K562 (cell line): ENCODE measurements at regions not wholly inside any gene's neighbourhood (a gene's known extent, or its start where the extent isn't known, plus 50 kb on each side); places are given as distances from the start of the nearest gene placed in this dataset.

Experiments used
- ATAC-seq: fragments of 200-7000 bp; cut with Tn5 transposase; 3 replicates; pipeline ENCODE4 v1.9.1; 2020; ENCODE audit warnings: moderate library complexity
- BruUV-seq: library from RNA; stranded (reverse); fragments of 400-500 nt; replicated peaks from 2 replicates; lab custom pipeline; 2021; lab: Mats Ljungman, UMichigan
- CTCF ChIA-PET: fragments of 300-600 bp; formaldehyde crosslinking; extraction: SDS; loops from one replicate; lab custom pipeline; 2021; ENCODE audit warnings: low intra/inter-chr PET ratio; lab: Yijun Ruan, JAX
- POLR2A ChIA-PET: fragments of 300-600, 350-650 bp; sonication (Branson Sonifier 250); formaldehyde crosslinking; extraction: SDS; loops from one replicate; lab custom pipeline; 2021; ENCODE audit warnings: antibody characterized with exemption, inconsistent platforms; lab: Yijun Ruan, JAX
- DNase-seq, 4 experiments: peaks; one replicate each; pipeline versions ENCODE4 v3.0.0 to v3.0.0-alpha.2; 2011 to 2018; ENCODE audit warnings: low spot score in 3 of 4, mixed read lengths in 3 of 4; ENCODE audit errors: extremely low read depth in 1 of 4
- FAIRE-seq: peaks from 2 replicates; lab custom pipeline; 2011; peaks lifted over from hg19 to GRCh38; lab: Jason Lieb, UNC
- H2AFZ ChIP-seq: 2 replicates; pipeline ENCODE4 v1.6.0; 2011; ENCODE audit warnings: low read depth, low read length, control low read depth, inconsistent platforms
- H3K27ac ChIP-seq: fragments of 200-600 bp; 3 replicates; pipeline ENCODE4 v1.8.0; 2011; ENCODE audit warnings: low read depth, mild to moderate bottlenecking, control low read depth, inconsistent platforms, low read length, moderate library complexity, mixed read lengths; ENCODE audit errors: extremely low read depth
- H3K27me3 ChIP-seq, 2 experiments: fragments of 300-600 bp in 1 of 2; 2 replicates in 1 of 2; 3 replicates in 1 of 2; pipeline versions ENCODE4 v1.6.0 to v1.8.0; 2011; ENCODE audit warnings: inconsistent platforms in 2 of 2, low read length in 2 of 2, mild to moderate bottlenecking in 1 of 2, mixed read lengths in 1 of 2, moderate library complexity in 1 of 2; ENCODE audit not compliant: control insufficient read depth in 2 of 2, insufficient read depth in 2 of 2
- H3K36me3 ChIP-seq: fragments of 300-600 bp; 3 replicates; pipeline ENCODE4 v1.8.0; 2011; ENCODE audit warnings: mild to moderate bottlenecking, low read length, inconsistent platforms; ENCODE audit not compliant: control insufficient read depth, insufficient read depth
- H3K4me1 ChIP-seq, 2 experiments: fragments of 200-600 bp in 1 of 2; replicated peaks in 1 of 2; 2 replicates in 1 of 2; 3 replicates in 1 of 2; pipeline versions ENCODE4 v1.5.1 to v1.8.0; 2011; ENCODE audit warnings: inconsistent platforms in 2 of 2, low read length in 2 of 2, mild to moderate bottlenecking in 1 of 2, mixed read lengths in 1 of 2, moderate library complexity in 1 of 2; ENCODE audit not compliant: control insufficient read depth in 2 of 2, insufficient read depth in 2 of 2
- H3K4me2 ChIP-seq: 2 replicates; pipeline ENCODE4 v1.6.1; 2011; ENCODE audit warnings: low read length, control low read depth, inconsistent platforms, mixed read lengths; ENCODE audit not compliant: insufficient read depth
- H3K4me3 ChIP-seq: fragments of 200-600 bp; sonication (generic), shearing (Covaris generic); 2 replicates; pipeline ENCODE4 v1.5.1; 2016; ENCODE audit warnings: control low read depth, inconsistent platforms
- H3K79me2 ChIP-seq: fragments of 200-600 bp; 3 replicates; pipeline ENCODE4 v1.8.0; 2011; ENCODE audit warnings: low read length, inconsistent platforms; ENCODE audit not compliant: control insufficient read depth, insufficient read depth
- H3K9ac ChIP-seq, 2 experiments: 2 replicates each; pipeline versions ENCODE4 v1.6.0 to v1.6.1; 2011; ENCODE audit warnings: low read depth in 2 of 2, low read length in 2 of 2, control low read depth in 1 of 2, inconsistent platforms in 1 of 2, mild to moderate bottlenecking in 1 of 2, mixed read lengths in 1 of 2; ENCODE audit not compliant: insufficient read depth in 1 of 2
- H3K9me1 ChIP-seq: one replicate; pipeline ENCODE4 v1.6.0; 2011; ENCODE audit warnings: inconsistent platforms, mild to moderate bottlenecking, low read length, moderate library complexity; ENCODE audit not compliant: control insufficient read depth, insufficient read depth
- H3K9me3 ChIP-seq: replicated peaks from 2 replicates; pipeline ENCODE4 v1.5.1; 2011; ENCODE audit warnings: low read depth, low read length, inconsistent platforms; ENCODE audit not compliant: control insufficient read depth, insufficient read depth
- H4K20me1 ChIP-seq: replicated peaks from 2 replicates; pipeline ENCODE4 v1.6.1; 2011; ENCODE audit warnings: low read length, inconsistent platforms, mixed read lengths; ENCODE audit not compliant: control insufficient read depth, insufficient read depth
- CREM ChIP-seq: IDR thresholded peaks from 2 replicates; pipeline ENCODE4 v1.6.1; 2014; ENCODE audit warnings: antibody characterized with exemption, low read depth
- DPF2 ChIP-seq: fragments of 450-650 bp; IDR thresholded peaks from 2 replicates; pipeline ENCODE4 v1.6.1; 2016
- HDAC6 ChIP-seq: IDR thresholded peaks from 2 replicates; pipeline ENCODE4 v1.6.1; 2012; ENCODE audit warnings: low read depth, mild to moderate bottlenecking, control low read depth, inconsistent platforms, low read length, moderate library complexity
- HMG20B ChIP-seq: fragments of 250-450 bp; sonication (Bioruptor Pico); IDR thresholded peaks from 2 replicates; pipeline ENCODE4 v1.5.0; 2021; ENCODE audit warnings: mild to moderate bottlenecking
- MCM3 ChIP-seq: fragments of 450-650 bp; IDR thresholded peaks from 2 replicates; pipeline ENCODE4 v1.6.1; 2016
- MEF2A ChIP-seq: IDR thresholded peaks from 2 replicates; pipeline ENCODE4 v1.6.1; 2011; ENCODE audit warnings: low read depth, mild to moderate bottlenecking, low read length, moderate library complexity; ENCODE audit not compliant: control insufficient read depth
- NONO ChIP-seq, 2 experiments: fragments of 200-400 bp in 1 of 2; fragments of 450-650 bp in 1 of 2; formaldehyde crosslinking in 1 of 2; IDR thresholded peaks; 2 replicates each; pipeline ENCODE4 v1.6.1; 2017; ENCODE audit warnings: low read depth in 2 of 2, mild to moderate bottlenecking in 2 of 2, moderate library complexity in 2 of 2, low read length in 1 of 2
- NR4A1 ChIP-seq, 2 experiments: fragments of 250-450 bp in 1 of 2; fragments of 450-650 bp in 1 of 2; sonication (Bioruptor Pico) in 1 of 2; IDR thresholded peaks; 2 replicates each; pipeline versions ENCODE4 v1.4.0 to v1.6.1; 2016 to 2020; ENCODE audit warnings: mild to moderate bottlenecking in 2 of 2, missing compliant biosample characterization in 1 of 2, missing genetic modification characterization in 1 of 2, moderate library complexity in 1 of 2
- RHOXF2B ChIP-seq: fragments of 250-450 bp; sonication (Bioruptor Pico); conservative IDR thresholded peaks from 2 replicates; pipeline ENCODE4 v1.5.1; 2021
- ZNF175 ChIP-seq: fragments of 200-800 bp; sonication (Bioruptor generic); IDR thresholded peaks from 2 replicates; pipeline ENCODE4 v1.6.1; 2016; ENCODE audit warnings: low read depth, mild to moderate bottlenecking, missing genetic modification characterization, missing compliant biosample characterization
- WGBS: fragments of 100-300 bp; shearing (Covaris generic); methylation state at CpG from one replicate; pipeline ENCODE4 v1.1.6; 2016; ENCODE audit warnings: low coverage, mixed read lengths; ENCODE audit not compliant: insufficient coverage; ENCODE audit errors: missing lambda C conversion rate; 5-methylcytosine and 5-hydroxymethylcytosine counted together
- in situ Hi-C: fragments of 300-500 bp; cut with MboI; formaldehyde crosslinking; loops from 4 replicates; pipeline ENCODE4 v1.15.0; 2018; ENCODE audit warnings: inconsistent platforms, mixed read lengths
- intact Hi-C: fragments of 100-400 bp; cut with micrococcal nuclease; formaldehyde crosslinking; loops from 2 replicates; pipeline ENCODE4 v1.14.2; 2022
- TF ChIP-seq, protein P1 (sequence below): fragments of 250-450 bp; sonication (Bioruptor Pico); IDR thresholded peaks from 2 replicates; pipeline ENCODE4 v1.5.0; 2020; ENCODE audit warnings: mild to moderate bottlenecking, borderline replicate concordance
- TF ChIP-seq, protein P2 (sequence below): fragments of 250-450 bp; sonication (Bioruptor Pico); IDR thresholded peaks from 2 replicates; pipeline ENCODE4 v1.9.0; 2021; ENCODE audit warnings: mild to moderate bottlenecking
- TF ChIP-seq, protein P3 (sequence below): sonication (generic); formaldehyde crosslinking; IDR thresholded peaks from 2 replicates; pipeline ENCODE4 v1.8.0; 2022; ENCODE audit warnings: mild to moderate bottlenecking, missing genetic modification reagents, borderline replicate concordance
- TF ChIP-seq, protein P4 (sequence below): sonication (generic); formaldehyde crosslinking; IDR thresholded peaks from 2 replicates; pipeline ENCODE4 v1.8.0; 2022; ENCODE audit warnings: missing genetic modification reagents, mild to moderate bottlenecking, borderline replicate concordance

DNA sequence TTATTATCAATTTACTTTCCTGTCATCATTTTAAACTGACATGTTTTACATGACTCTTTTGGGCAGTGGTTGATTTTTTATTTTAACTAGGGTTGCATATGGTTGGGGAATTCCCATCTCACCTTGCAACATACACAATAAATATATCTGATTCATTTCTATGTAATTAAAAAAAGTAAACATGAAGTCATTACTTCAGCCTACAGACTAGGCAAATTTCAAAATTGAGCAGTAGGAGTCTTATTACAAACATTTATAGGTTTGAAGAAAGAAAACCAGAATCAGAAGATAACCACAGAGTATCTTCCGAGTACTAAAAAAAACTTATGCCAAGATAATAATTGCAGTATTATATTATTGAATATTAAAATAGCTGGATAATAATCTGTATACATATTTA, 377.0 kb upstream of the VRK2 start (continued):
- TF ChIP-seq HDAC6 = no peak
- TF ChIP-seq DPF2 = no peak
- no peak for TF ChIP-seq CREM
- no peak for TF ChIP-seq NONO (IDR thresholded peaks at IDR 0.05; ENCODE audit: low read depth in 2 of 2, low read length in 1 of 2)
- TF ChIP-seq RHOXF2B (CRISPR knock-in tag) = no peak

DNA sequence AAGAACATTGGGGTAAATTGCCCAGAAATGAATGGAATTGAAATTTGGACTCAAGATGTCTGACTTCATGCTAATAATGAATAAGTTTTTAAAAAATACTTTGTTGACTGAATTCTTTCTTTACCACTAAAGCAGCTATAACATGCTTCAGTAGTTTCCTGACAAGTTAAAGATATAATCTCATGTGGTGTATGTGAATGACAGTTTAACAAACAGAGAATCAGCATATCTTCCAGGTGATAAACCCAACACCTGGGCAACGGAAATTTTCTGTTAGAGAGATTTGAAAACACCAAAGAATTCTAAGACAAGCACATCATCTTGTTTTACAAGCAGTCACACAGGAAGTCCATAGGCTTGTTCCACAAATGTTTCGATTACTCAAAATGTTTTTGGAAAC, 372.6 kb upstream of the VRK2 start:
- ChIA-PET POLR2A (no interaction called here), CTCF (no interaction called here)
- no TSS peak for BruUV-seq
- TF ChIP-seq, protein P1, sequence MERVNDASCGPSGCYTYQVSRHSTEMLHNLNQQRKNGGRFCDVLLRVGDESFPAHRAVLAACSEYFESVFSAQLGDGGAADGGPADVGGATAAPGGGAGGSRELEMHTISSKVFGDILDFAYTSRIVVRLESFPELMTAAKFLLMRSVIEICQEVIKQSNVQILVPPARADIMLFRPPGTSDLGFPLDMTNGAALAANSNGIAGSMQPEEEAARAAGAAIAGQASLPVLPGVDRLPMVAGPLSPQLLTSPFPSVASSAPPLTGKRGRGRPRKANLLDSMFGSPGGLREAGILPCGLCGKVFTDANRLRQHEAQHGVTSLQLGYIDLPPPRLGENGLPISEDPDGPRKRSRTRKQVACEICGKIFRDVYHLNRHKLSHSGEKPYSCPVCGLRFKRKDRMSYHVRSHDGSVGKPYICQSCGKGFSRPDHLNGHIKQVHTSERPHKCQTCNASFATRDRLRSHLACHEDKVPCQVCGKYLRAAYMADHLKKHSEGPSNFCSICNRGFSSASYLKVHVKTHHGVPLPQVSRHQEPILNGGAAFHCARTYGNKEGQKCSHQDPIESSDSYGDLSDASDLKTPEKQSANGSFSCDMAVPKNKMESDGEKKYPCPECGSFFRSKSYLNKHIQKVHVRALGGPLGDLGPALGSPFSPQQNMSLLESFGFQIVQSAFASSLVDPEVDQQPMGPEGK (CRISPR knock-in tag) = no peak
- TF ChIP-seq HMG20B (no peak), MEF2A (no peak), ZNF175 (CRISPR knock-in tag) (no peak), MCM3 (no peak), NR4A1 (CRISPR knock-in tag; IDR thresholded peaks at IDR 0.05) (no peak), NR4A1 (tag; IDR thresholded peaks at IDR 0.05) (no peak)
- TF ChIP-seq, protein P2, sequence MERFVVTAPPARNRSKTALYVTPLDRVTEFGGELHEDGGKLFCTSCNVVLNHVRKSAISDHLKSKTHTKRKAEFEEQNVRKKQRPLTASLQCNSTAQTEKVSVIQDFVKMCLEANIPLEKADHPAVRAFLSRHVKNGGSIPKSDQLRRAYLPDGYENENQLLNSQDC = no peak
- TF ChIP-seq, protein P3, sequence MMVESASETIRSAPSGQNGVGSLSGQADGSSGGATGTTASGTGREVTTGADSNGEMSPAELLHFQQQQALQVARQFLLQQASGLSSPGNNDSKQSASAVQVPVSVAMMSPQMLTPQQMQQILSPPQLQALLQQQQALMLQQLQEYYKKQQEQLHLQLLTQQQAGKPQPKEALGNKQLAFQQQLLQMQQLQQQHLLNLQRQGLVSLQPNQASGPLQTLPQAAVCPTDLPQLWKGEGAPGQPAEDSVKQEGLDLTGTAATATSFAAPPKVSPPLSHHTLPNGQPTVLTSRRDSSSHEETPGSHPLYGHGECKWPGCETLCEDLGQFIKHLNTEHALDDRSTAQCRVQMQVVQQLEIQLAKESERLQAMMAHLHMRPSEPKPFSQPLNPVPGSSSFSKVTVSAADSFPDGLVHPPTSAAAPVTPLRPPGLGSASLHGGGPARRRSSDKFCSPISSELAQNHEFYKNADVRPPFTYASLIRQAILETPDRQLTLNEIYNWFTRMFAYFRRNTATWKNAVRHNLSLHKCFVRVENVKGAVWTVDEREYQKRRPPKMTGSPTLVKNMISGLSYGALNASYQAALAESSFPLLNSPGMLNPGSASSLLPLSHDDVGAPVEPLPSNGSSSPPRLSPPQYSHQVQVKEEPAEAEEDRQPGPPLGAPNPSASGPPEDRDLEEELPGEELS (CRISPR knock-in tag) = no peak
- TF ChIP-seq, protein P4, sequence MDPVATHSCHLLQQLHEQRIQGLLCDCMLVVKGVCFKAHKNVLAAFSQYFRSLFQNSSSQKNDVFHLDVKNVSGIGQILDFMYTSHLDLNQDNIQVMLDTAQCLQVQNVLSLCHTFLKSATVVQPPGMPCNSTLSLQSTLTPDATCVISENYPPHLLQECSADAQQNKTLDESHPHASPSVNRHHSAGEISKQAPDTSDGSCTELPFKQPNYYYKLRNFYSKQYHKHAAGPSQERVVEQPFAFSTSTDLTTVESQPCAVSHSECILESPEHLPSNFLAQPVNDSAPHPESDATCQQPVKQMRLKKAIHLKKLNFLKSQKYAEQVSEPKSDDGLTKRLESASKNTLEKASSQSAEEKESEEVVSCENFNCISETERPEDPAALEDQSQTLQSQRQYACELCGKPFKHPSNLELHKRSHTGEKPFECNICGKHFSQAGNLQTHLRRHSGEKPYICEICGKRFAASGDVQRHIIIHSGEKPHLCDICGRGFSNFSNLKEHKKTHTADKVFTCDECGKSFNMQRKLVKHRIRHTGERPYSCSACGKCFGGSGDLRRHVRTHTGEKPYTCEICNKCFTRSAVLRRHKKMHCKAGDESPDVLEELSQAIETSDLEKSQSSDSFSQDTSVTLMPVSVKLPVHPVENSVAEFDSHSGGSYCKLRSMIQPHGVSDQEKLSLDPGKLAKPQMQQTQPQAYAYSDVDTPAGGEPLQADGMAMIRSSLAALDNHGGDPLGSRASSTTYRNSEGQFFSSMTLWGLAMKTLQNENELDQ (CRISPR knock-in tag) = no peak

More for the DNA sequence above, 372.6 kb upstream of the VRK2 start:
- Histone ChIP-seq H4K20me1 (no peaks in the 10 kb centered on the region), H3K79me2 (no peaks in the 10 kb centered on the region), H3K9me3 (no peaks in the 10 kb centered on the region), H3K27ac (no peak overlapping the region), H3K4me1 (no peaks in the 10 kb centered on the region), H2AFZ (no peak overlapping the region), H3K36me3 (no peaks in the 10 kb centered on the region), H3K4me2 (no peak overlapping the region), H3K27me3 (no peaks in the 10 kb centered on the region), H3K9me1 (no peaks in the 10 kb centered on the region), H3K9ac (no peak overlapping the region), H3K4me3 (no peak overlapping the region)
- DNase-seq = no peak
- in situ Hi-C loops (no loop called here), intact Hi-C loops (no loop called here)
- 0% methylated on average over 2 of the region's 2 CpGs for WGBS
- no peak for FAIRE-seq
- no peak for ATAC-seq
